Right lobe of liver (tissue), 4 donors: ENCODE measurements at regions not wholly inside any gene's neighbourhood (a gene's known extent, or its start where the extent isn't known, plus 50 kb on each side); places are given as distances from the start of the nearest gene placed in this dataset.
"Not testable (repeated sequence)": the region's sequence is repeated elsewhere in the genome, so short reads cannot be mapped to it uniquely, and the experiment has no call there.

Source experiments
- POLR2A ChIP-seq: fragments of 450-650 bp; IDR thresholded peaks from one replicate; pipeline ENCODE4 v1.6.1; 2017; ENCODE audit warnings: antibody characterized with exemption, mild to moderate bottlenecking
- TF ChIP-seq, protein P1 (sequence below), 4 donors: fragments of 200-600 bp in 3 of 4; fragments of 450-650 bp in 1 of 4; IDR thresholded peaks; one replicate each; pipeline versions ENCODE4 v1.5.1 to v1.8.0; 2016 to 2022; ENCODE audit warnings: antibody characterized with exemption in 4 of 4, mild to moderate bottlenecking in 2 of 4
- donor health status: DM: no; HTN: no; CAD: no.
- donor health status: DM: no; HTN: no; CAD: no.
- donor health status: DM: no; HTN: yes; CAD: no.

DNA sequence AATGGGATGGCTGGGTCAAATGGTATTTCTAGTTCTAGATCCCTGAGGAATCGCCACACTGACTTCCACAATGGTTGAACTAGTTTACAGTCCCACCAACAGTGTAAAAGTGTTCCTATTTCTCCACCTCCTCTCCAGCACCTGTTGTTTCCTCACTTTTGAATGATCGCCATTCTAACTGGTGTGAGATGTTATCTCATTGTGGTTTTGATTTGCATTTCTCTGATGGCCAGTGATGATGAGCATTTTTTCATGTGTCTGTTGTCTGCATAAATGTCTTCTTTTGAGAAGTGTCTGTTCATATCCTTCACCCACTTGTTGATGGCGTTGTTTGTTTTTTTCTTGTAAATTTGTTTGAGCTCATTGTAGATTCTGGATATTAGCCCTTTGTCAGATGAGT is 272.9 kb upstream of the GRAMD2B start:
- TF ChIP-seq, protein P1, sequence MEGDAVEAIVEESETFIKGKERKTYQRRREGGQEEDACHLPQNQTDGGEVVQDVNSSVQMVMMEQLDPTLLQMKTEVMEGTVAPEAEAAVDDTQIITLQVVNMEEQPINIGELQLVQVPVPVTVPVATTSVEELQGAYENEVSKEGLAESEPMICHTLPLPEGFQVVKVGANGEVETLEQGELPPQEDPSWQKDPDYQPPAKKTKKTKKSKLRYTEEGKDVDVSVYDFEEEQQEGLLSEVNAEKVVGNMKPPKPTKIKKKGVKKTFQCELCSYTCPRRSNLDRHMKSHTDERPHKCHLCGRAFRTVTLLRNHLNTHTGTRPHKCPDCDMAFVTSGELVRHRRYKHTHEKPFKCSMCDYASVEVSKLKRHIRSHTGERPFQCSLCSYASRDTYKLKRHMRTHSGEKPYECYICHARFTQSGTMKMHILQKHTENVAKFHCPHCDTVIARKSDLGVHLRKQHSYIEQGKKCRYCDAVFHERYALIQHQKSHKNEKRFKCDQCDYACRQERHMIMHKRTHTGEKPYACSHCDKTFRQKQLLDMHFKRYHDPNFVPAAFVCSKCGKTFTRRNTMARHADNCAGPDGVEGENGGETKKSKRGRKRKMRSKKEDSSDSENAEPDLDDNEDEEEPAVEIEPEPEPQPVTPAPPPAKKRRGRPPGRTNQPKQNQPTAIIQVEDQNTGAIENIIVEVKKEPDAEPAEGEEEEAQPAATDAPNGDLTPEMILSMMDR (IDR thresholded peaks at IDR 0.05) = not testable (repeated sequence)
- TF ChIP-seq POLR2A = not testable (repeated sequence)
